ENCODE measurements at regions not wholly inside any gene's neighbourhood (a gene's known extent, or its start where the extent isn't known, plus 50 kb on each side); places are given as distances from the start of the nearest gene placed in this dataset.

GRCh38 chr19:31096062-31096830, 253.0 kb downstream of the TSHZ3 start:
- no peak overlapping the region for H3K27ac Mint-ChIP-seq
- CTCF ChIA-PET, result no interaction called here
- H3K27me3 Mint-ChIP-seq (ENCODE audit: low read depth), result no peaks in the 10 kb centered on the region
- no peak for DNase-seq
- no peak overlapping the region for H3K4me3 Mint-ChIP-seq
- intact Hi-C loops (cut with micrococcal nuclease), result no loop called here
- H3K36me3 Mint-ChIP-seq (ENCODE audit: low read depth), result no peaks in the 10 kb centered on the region
- no peaks in the 10 kb centered on the region for H3K9me3 Mint-ChIP-seq
- no peaks in the 10 kb centered on the region for H3K4me1 Mint-ChIP-seq (ENCODE audit: low read depth)

- H3K36me3 Mint-ChIP-seq (ENCODE audit: low read depth), result no peaks in the 10 kb centered on the region
- no peak overlapping the region for H3K4me3 Mint-ChIP-seq
- no peak overlapping the region for H3K27ac Mint-ChIP-seq
- CTCF ChIA-PET, result no interaction called here
- DNase-seq, result no peak
- H3K27me3 Mint-ChIP-seq (ENCODE audit: low read depth), result peaks cover 3% of the 10 kb centered on the region
- intact Hi-C loops (cut with micrococcal nuclease), result no loop called here
- H3K4me1 Mint-ChIP-seq (ENCODE audit: low read depth), result no peaks in the 10 kb centered on the region
- no peaks in the 10 kb centered on the region for H3K9me3 Mint-ChIP-seq
Observed at GRCh38 chr19:31095100-31095804, 254.0 kb downstream of the TSHZ3 start.

- Mint-ChIP-seq H3K4me3 (no peak overlapping the region), H3K9me3 (no peaks in the 10 kb centered on the region), H3K27ac (no peak overlapping the region), H3K4me1 (ENCODE audit: low read depth) (no peaks in the 10 kb centered on the region), H3K36me3 (ENCODE audit: low read depth) (no peaks in the 10 kb centered on the region), H3K27me3 (ENCODE audit: low read depth) (peaks cover 9% of the 10 kb centered on the region)
- DNase-seq, result no peak
- intact Hi-C loops (cut with micrococcal nuclease), result no loop called here
- CTCF ChIA-PET, result no interaction called here
Observed at GRCh38 chr19:31092274-31092673, 257.0 kb downstream of the TSHZ3 start.

GRCh38 chr19:31089681-31090080, 259.6 kb downstream of the TSHZ3 start:
- intact Hi-C loops (cut with micrococcal nuclease), result no loop called here

GRCh38 chr19:31085125-31085524, 264.1 kb downstream of the TSHZ3 start:
- H3K27me3 Mint-ChIP-seq (ENCODE audit: low read depth), result peaks cover 9% of the 10 kb centered on the region
- no peak overlapping the region for H3K27ac Mint-ChIP-seq
- no peak overlapping the region for H3K4me3 Mint-ChIP-seq
- no peaks in the 10 kb centered on the region for H3K4me1 Mint-ChIP-seq (ENCODE audit: low read depth)
- no peaks in the 10 kb centered on the region for H3K9me3 Mint-ChIP-seq
- DNase-seq, result no peak
- H3K36me3 Mint-ChIP-seq (ENCODE audit: low read depth), result no peaks in the 10 kb centered on the region
- intact Hi-C loops (cut with micrococcal nuclease), result no loop called here
- CTCF ChIA-PET, result no interaction called here

More at GRCh38 chr19:31089681-31090080, 259.6 kb downstream of the TSHZ3 start:
- Mint-ChIP-seq H3K27ac (no peak overlapping the region), H3K27me3 (ENCODE audit: low read depth) (peaks cover 11% of the 10 kb centered on the region), H3K9me3 (no peaks in the 10 kb centered on the region), H3K36me3 (ENCODE audit: low read depth) (no peaks in the 10 kb centered on the region), H3K4me1 (ENCODE audit: low read depth) (no peaks in the 10 kb centered on the region), H3K4me3 (no peak overlapping the region)
- DNase-seq, result no peak
- CTCF ChIA-PET, result no interaction called here

- intact Hi-C loops (cut with micrococcal nuclease), result no loop called here
- CTCF ChIA-PET, result no interaction called here
- no peak overlapping the region for H3K4me3 Mint-ChIP-seq
- H3K36me3 Mint-ChIP-seq (ENCODE audit: low read depth), result no peaks in the 10 kb centered on the region
- H3K27ac Mint-ChIP-seq, result no peak overlapping the region
- no peaks in the 10 kb centered on the region for H3K4me1 Mint-ChIP-seq (ENCODE audit: low read depth)
- no peaks in the 10 kb centered on the region for H3K9me3 Mint-ChIP-seq
- H3K27me3 Mint-ChIP-seq (ENCODE audit: low read depth), result peaks cover 11% of the 10 kb centered on the region
- DNase-seq, result no peak
Observed at GRCh38 chr19:31083105-31083504, 266.1 kb downstream of the TSHZ3 start.

- no peak overlapping the region for H3K27ac Mint-ChIP-seq
- CTCF ChIA-PET, result interaction anchor here (0.6 kb wide), 1 partner anchor 23 kb away, joined by 3 read pairs; no protein-coding TSS in a partner anchor
- H3K4me1 Mint-ChIP-seq (ENCODE audit: low read depth), result no peaks in the 10 kb centered on the region
- intact Hi-C loops (cut with micrococcal nuclease), result no loop called here
- no peak overlapping the region for H3K4me3 Mint-ChIP-seq
- H3K27me3 Mint-ChIP-seq (ENCODE audit: low read depth), result peaks cover 49% of the 10 kb centered on the region
- no peak for DNase-seq
- no peaks in the 10 kb centered on the region for H3K9me3 Mint-ChIP-seq
- no peaks in the 10 kb centered on the region for H3K36me3 Mint-ChIP-seq (ENCODE audit: low read depth)
Observed at GRCh38 chr19:31075146-31075655, 274.0 kb downstream of the TSHZ3 start.

- Mint-ChIP-seq H3K4me1 (ENCODE audit: low read depth) (no peaks in the 10 kb centered on the region), H3K9me3 (no peaks in the 10 kb centered on the region), H3K27ac (no peak overlapping the region), H3K27me3 (ENCODE audit: low read depth) (peaks cover 50% of the 10 kb centered on the region), H3K36me3 (ENCODE audit: low read depth) (no peaks in the 10 kb centered on the region), H3K4me3 (no peak overlapping the region)
- DNase-seq, result no peak
- CTCF ChIA-PET, result interaction anchor here (0.6 kb wide), 1 partner anchor 24 kb away, joined by 3 read pairs; no protein-coding TSS in a partner anchor
- intact Hi-C loops (cut with micrococcal nuclease), result no loop called here
Observed at GRCh38 chr19:31074199-31075125, 274.8 kb downstream of the TSHZ3 start.

GRCh38 chr19:31073485-31074198, 275.6 kb downstream of the TSHZ3 start:
- no peak overlapping the region for H3K27ac Mint-ChIP-seq
- intact Hi-C loops (cut with micrococcal nuclease), result no loop called here
- no peaks in the 10 kb centered on the region for H3K36me3 Mint-ChIP-seq (ENCODE audit: low read depth)
- no peak for DNase-seq
- no peaks in the 10 kb centered on the region for H3K9me3 Mint-ChIP-seq
- no peak overlapping the region for H3K4me3 Mint-ChIP-seq
- CTCF ChIA-PET, result no interaction called here
- no peaks in the 10 kb centered on the region for H3K4me1 Mint-ChIP-seq (ENCODE audit: low read depth)
- peaks cover 47% of the 10 kb centered on the region for H3K27me3 Mint-ChIP-seq (ENCODE audit: low read depth)

- Mint-ChIP-seq H3K9me3 (no peaks in the 10 kb centered on the region), H3K36me3 (ENCODE audit: low read depth) (no peaks in the 10 kb centered on the region), H3K27me3 (ENCODE audit: low read depth) (peaks cover 44% of the 10 kb centered on the region), H3K27ac (no peak overlapping the region), H3K4me3 (no peak overlapping the region), H3K4me1 (ENCODE audit: low read depth) (no peaks in the 10 kb centered on the region)
- intact Hi-C loops (cut with micrococcal nuclease), result no loop called here
- DNase-seq, result no peak
- CTCF ChIA-PET, result no interaction called here
Observed at GRCh38 chr19:31072451-31072850, 276.8 kb downstream of the TSHZ3 start.

- Mint-ChIP-seq H3K4me3 (no peak overlapping the region), H3K36me3 (ENCODE audit: low read depth) (no peaks in the 10 kb centered on the region), H3K27ac (no peak overlapping the region), H3K4me1 (ENCODE audit: low read depth) (no peaks in the 10 kb centered on the region), H3K9me3 (no peaks in the 10 kb centered on the region), H3K27me3 (ENCODE audit: low read depth) (peaks cover 40% of the 10 kb centered on the region)
- no peak for DNase-seq
- CTCF ChIA-PET, result no interaction called here
- intact Hi-C loops (cut with micrococcal nuclease), result no loop called here
Observed at GRCh38 chr19:31071136-31071855, 277.9 kb downstream of the TSHZ3 start.
